D341Med (cell line): ENCODE measurements at regions not wholly inside any gene's neighbourhood (a gene's known extent, or its start where the extent isn't known, plus 50 kb on each side); places are given as distances from the start of the nearest gene placed in this dataset.
"Not testable (repeated sequence)": the region's sequence is repeated elsewhere in the genome, so short reads cannot be mapped to it uniquely, and the experiment has no call there.

ENCODE experiments used
- DNase-seq: peaks from one replicate; pipeline ENCODE4 v3.0.0; 2012; ENCODE audit warnings: low spot score

DNA sequence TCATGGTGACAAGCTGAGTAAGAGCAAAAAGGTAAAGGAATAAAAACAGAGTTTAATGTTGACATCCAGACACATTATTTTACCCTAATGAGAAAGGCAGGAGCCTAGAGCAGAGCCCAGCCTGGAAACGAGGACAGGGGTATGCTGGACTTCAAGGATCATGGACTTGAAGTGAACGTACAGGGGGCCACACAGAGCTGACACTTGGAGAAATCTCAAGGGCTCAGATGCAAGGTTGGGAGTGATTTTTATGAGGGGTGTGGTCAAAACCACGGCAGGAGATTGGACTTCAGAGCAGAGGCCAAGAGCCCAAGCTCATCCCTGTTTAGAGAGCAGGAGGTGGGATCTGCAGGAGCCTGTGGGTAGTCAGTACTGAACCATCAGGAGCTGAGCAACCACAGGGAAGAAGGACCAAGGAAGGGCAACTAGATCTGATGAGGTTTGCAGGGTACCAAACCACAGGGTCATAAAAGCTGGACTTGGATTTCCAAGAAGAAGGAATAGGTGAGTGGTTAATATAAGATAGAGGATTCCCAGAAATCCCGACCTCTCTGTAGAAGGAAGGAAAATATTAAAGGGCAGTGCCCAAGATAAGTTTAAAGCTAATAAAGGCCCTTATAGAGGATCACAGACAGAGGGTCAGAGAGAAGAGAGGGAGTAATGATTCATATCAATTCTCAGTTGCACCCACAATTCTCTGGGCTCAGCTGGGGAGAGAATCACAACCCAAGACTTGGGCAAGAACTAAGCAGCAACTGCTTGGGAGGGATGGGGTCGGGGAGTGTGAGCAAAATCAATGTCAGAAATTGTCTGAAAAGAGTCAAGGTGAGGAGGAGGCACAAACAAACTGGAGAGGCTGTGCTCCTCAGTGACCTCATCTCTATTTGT lies 331.7 kb downstream of the SOX9 start:
- DNase-seq, result no peak

DNA sequence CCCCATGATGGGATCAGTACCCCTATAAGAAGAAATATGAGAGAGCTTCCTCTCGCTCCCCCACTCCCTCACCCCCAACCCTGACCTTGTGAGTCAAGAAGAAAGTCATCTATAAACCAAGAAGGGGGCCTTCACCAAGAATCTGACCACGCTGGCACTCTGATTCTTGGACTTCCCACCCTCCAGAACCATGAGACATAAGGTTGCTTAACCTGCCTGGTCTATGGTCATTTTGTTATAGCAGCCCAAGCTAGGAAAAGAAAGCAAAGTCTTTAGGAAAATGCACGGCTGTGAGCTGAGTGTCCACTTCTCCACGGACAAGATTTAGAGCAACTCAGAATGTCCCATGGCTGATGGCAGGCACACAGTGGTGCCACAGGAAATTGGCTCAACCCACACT lies 333.5 kb downstream of the SOX9 start:
- no peak for DNase-seq

DNA sequence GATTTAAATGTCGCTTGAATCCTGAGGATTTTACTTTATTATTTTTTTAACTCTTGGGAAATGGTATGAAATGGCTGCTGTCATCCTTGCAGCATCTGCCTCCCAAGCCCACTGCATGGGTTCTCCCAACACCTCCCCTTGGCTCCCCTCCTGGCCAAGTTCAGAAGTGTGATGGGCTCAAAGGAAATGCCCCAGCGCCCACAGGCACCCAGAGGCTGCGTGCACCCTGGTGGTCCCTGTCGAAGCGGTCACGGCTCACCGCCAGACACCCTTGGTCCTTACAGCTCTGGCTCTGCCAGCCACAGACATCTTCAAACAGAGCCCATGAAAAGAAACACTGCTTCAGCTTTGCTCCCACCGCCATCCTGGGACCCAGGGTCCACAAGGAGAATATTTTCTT lies 334.7 kb downstream of the SOX9 start:
- no peak for DNase-seq

DNA sequence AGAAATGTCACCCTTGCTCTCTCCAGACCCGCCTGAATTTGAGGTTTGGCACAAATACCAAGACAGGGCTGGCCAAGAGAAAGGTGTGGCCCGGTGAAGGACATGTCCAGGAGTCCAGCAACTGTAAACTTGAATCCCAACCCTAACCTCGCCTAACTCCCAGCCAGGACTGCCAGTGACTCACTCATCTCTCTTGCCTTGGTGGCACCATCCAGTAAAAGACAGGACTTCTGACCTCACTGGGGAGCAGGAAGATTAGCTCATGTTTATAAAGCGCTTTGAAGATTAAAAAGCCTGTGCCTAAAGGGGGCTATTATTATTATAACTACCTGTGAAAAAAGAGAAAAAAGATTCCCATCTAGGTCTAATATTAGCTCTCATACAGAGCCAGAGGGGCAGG lies 335.3 kb downstream of the SOX9 start:
- no peak for DNase-seq

DNA sequence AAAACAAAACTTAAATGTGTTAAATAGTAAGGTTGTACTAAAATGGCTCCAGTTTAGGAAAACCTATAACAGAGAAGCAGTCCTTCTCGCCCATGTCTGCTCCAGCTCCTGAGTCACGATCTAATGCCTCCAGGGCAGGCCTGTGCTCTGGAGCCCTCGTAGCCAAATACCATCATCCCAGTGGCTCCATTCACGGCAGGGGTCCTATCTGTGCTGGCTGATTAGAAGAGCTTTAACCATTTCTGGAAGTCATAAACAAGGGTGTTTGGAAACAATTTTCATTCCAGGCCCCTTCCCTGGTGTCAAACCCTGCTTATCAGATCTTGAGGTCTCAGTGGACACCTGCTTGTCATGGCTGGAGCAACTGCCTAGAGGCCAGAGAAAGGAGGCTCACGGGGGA lies 336.9 kb downstream of the SOX9 start:
- no peak for DNase-seq

DNA sequence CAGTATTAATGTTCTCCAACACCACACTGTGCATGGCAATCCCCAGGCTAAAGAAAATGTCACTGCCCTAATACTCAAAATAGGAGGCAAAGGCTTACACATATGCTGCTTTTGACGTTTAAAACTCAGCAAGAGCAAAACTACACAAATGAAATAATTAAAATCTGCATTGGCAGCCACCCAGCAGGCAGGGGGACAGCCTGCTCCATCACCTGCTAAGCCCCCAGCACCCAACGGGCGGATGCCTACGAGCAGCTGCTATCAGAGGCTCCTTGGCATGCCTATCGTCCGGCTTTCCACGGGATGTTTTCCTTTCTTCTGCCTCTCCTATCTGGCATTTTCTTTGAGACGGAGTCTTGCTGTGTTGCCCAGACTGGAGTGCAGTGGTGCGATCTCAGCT lies 337.5 kb downstream of the SOX9 start:
- no peak for DNase-seq

DNA sequence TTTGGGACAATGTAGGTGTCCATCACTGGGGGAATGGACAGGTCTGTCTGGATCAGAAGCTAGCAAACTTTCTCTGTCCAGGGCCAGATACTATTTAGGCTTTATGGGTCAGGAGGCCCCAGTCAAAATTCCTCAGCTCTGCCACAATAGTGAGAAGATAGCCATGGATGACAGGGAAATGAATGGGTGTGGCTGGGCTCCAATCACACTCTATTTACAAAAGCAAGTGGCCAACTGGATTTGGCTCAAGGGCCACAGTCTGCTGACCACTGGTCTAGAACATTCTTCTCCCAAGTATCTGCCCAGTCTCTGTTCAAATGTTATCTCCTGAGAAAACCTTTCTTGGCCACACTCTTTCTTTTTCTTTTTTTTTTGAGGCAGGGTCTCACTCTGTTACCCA lies 339.9 kb downstream of the SOX9 start:
- no peak for DNase-seq

DNA sequence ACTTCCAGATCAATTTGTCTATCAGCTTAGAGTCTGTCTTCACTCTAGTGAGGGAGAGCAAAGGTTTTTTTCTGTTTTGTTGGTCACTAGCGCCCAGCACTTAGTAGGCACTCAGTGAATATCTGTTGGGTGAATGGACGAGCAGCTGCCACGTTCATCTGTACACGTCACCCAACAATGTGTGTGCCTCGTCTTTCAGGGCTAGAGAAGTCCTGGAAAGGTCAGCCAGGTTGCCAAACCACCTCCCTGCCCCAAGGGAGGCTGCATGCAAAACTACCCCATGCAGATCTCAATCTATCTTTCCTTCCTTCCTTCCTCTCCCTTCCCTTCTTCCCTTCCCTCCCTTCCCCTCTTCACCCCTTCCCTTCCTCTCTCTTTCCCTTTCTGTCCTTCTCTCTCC lies 340.9 kb downstream of the SOX9 start:
- DNase-seq, result no peak

DNA sequence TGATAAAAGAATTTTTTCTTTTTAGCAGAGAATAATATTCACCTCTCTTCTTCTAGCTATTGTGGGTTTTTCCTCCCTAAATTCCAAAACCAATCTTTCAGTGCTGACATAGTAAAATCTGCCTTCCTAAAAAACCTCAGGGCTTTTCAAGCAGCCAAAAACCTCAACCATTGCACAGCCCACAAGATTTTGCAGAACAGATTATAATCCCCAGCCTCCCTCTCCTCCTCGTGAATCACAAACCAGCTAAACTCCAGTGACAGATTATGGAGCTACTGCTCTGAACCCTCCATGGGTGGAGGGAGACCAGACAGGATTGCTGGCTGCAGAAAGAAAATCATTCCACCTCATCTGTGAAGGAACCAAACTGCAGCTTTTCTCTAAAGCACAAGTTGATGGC lies 341.6 kb downstream of the SOX9 start:
- no peak for DNase-seq

DNA sequence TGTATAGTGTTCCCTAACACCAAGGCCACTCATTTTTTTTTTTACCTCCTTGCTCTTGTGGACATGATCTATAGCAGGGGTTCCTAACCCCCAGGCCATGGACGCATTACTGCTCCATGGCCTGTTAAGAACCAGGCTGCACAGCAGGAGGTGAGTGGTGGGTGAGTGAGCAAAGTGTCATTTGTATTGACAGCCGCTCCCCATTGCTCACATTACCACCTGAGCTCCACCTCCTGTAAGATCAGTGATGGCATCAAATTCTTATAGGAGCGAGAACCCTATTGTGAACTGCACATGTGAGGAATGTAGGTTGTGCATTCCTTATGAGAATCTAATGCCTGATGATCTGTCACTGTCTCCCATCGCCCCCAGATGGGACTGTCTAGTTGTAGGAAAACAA lies 342.0 kb downstream of the SOX9 start:
- DNase-seq, result no peak

DNA sequence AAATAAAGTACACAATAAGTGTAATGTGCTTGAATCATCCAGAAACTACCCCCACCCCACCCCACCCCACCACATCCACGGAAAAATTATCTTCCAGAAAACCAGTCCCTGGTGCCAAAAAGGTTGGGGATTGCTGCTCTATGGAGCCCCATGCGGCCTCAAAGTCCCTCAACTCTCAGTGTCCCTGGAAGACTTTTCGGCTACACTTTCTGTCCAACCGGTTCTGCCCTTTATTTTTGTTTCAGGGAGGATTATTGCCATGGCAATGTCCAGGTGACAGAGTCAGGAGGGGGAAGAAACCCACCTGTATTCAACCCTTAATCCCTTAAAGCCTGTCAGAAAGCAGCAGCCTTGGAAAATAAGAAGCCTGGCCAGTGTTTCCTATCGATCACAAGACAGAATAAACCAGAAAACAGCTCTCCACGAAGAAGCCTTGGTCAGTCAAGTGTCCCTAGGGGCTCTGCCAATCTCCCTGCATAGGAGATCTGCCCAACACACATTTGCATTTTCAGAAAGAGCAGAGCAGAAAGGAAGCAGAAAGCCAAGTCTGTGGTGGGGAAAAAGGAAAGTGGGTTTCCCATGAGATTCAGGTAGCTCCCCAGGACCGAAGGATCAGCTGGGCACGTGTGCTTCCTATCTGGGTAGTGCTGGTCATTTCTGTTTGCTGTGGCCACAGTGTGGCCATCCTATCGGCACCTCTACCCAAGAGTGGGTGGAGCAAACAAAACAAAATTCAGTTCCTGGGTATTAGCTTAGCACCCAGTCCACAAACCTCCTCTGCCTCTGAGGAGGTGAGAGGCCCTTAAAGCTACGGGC lies 342.7 kb downstream of the SOX9 start:
- no peak for DNase-seq

DNA sequence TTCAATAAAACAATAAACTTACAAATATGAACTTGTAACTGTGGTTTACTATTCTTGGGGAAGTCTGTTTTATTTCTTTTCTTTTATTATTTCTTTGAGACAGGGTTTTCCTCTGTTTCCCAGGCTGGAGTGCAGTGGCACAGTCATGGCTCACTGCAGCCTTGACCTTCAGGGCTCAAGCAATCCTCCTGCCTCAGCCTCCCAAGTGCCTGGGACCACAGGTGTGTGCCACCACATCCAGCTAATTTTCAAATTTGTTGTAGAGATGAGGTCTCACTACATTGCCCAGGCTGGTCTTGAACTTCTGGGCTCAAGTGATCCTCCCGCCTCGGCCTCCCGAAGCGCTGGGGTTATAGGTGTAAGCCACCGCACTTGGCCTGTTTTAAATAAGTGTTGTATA lies 343.4 kb downstream of the SOX9 start:
- not testable (repeated sequence) for DNase-seq

DNA sequence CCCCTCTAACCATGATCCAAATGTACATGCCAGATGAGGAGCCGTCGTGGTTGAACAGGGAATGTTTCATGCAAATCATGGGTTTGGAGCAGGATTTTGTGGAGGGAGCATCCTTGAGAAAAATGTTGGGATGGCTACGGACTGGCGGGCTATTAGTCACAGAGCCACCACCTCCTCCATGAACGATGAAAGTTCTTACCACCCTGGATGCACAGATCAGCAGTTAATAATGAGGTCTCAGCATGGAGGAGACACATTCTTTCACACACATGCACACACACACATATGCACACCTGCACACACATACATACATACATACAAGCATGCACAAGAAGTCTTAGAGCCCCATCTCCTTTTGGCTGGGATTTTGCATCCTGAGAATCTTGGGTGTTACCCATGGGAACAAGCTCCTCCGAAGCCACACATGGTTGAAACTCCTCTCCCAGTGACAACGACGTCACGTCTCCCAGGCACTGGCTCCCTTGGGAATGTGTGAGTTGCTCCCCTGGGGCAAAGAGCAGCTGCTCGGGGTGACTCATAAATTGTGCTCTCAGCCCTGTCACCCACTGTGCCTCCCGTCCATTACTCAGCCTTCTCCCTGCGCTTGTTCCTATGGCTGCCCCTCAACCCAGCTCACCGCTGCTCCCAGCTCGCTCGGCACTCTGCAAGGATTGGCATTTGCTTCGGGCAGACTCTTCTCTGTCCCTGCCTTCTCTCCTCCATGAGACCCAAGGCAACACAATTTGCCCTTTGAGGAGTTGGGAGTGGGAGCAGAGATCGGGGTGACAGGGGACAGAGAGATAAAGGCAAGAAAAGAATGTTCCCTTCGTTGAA lies 344.6 kb downstream of the SOX9 start:
- DNase-seq, result peak; percentile 85

DNA sequence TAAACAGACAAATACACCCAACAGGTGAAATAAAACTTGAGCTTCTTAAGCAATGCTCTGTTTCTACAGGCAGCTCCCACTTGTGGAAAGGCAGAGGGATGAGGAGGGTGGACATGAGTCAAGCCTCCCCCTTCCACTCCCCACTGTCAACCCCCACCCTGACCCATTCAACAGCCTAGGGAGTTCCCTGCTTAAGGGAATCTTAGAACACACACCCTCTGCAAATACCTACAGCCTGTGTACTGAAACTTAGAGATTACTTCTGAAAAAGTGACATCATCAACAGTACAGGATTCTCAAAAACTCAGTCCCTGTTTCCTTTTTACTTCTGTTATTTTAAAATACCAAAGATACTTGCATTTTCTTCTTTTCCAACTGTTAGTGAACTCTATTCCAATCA lies 345.4 kb downstream of the SOX9 start:
- no peak for DNase-seq

DNA sequence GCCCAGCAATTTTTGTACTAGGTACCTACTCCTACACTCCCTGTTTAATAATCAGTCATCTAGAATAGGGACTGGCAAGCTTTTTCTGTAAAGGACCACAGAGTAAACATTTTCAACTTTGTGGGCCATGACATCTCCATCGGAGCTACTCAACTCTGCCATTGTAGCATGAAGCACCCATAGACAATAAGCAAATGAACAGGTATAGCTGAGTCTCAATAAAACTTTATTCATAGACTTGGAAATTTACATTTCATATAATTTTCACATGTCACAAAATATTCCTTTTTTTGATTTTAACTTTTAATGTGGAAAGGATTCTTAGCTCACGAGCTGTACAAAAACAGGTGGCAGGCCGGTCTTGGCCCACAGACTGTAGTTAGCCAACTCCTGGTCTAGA lies 345.8 kb downstream of the SOX9 start:
- no peak for DNase-seq

DNA sequence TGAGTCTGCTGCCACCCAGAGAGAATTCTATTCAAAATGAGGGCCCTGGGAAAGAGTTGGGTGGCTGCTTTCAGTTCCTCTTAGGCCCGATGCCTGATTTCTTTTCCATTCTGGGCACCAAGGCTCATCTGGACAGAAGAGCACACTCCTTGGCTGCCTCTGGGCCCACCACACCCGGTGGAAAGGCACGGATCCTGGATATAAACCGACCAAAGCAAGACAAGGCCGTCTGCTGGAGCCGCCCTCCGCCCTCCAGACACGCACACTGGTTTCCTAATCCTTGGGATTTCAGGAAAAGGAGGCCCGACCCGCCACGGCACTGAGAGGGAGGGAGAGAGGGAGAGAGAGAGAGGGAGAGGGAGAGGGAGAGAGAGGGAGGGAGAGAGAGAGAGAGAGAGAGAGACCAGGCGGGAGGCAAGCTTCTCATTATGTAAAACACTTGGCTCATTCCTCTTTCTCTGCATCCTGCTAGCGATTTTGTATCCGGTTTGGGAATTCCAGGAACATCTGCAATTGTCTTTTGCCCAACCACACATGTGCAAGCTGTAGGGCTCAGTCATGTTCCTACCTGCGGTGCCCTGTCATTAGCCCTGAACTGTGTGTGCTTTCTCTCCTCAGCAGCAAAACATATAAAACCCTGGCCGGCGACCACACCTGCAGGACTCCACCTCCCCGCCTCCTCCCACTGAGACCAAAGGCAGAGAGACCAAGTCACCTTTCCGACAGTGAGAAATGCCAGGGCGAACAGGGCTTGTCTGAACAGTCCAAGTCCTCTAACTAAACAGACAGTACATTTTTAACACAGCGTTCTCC lies 347.2 kb downstream of the SOX9 start:
- DNase-seq, result no peak

DNA sequence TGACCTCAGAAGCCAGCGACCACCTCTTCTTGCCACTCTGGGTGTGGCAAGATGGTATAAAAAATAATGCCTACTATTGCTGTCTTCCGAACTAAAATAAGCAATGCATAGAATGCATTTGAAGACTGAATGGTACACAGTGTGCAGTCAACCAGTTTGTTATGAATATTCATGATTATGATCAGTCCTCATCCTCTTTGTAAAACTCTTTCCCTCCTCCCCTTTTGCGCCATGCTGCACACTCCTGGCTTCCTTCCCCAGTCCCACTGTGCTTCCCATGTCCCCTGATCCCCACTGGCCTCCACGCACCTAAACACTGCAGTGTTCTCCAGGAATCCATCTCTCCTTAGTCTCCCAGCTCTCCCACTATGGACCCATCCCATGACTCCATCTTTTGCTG lies 348.0 kb downstream of the SOX9 start:
- no peak for DNase-seq

DNA sequence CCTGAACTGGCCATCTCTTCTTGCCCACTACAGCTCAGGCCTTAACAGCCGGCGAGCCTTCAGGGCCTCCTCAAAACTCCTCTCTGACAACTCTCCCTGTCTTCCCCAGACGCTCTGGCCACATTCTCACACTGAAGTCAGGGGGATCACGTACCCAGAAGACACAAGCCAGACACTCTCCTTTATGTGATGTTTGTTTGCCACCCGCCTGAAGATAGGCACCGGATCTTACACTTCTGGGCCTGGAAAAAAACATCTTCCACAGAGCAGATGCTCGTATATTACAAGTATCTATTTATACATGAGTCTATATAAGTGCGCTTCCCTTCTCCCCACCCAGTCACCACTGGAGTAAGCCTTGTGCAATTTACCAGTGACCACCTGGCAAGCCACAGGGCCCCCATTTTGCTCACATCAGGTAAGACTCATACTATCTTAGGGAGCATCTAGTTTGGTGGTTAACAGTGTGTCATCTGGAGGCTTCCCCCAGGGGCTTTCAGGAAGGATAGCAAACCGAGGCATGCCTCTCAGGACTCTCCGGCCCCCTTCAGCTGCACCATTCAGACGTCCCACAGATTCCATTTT lies 349.4 kb downstream of the SOX9 start:
- no peak for DNase-seq

DNA sequence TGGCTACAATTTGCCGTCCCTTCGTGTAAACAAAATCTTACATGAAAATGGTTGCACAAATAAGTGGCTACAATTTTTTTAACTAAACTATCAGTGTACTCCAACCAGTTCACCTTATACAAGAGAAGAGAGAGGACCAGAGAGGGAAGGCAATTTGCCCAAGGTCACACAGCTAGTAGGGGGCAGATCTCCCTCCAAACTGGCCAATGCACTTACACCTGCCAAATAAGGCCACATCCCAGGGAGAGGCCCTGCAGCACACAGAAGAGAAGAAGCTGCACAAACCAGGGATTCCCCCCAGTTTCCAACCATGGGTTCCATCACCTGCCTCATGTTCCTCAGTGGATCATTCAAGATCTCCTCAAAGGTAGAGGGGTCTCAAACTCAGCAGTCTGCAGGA lies 349.9 kb downstream of the SOX9 start:
- no peak for DNase-seq

DNA sequence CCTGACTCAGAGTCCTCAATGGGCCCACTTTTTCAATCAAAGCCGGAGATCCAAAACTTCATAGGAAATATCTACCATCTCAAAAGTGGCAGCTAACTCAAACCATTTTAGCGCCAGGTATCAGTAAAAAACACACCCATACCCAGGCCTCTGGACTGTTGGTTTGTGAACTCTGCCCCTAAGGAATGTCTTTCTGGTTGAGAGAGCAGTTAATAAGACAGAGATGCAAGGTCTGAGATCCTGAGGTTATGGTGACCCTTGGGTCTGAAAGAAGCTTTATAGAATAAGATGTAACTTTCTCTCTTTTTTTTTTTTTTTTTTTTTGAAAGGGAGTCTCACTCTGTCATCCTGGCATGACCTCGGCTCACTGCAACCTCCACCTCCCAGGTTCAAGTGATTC lies 350.5 kb downstream of the SOX9 start:
- DNase-seq, result no peak

DNA sequence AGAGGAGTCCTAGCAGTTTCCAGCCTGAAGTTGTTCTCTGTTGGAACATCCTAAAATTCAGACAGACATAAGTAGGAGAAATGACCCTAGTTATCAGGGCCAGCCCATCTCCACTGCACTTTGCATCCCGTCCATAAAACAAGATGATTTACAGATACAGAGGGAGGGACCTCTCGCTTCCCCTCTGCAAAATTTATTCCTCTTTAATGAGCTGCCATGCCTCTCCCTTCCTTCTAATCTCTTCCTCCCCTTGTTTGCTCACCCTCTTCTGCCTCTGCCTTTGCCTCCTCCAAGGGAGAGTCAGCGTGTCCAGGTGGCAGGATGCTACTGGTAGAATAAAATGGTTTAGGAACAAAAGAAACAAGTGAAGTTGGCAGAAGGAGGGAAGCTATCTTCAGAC lies 351.3 kb downstream of the SOX9 start:
- no peak for DNase-seq
